ENCODE measurements at regions not wholly inside any gene's neighbourhood (a gene's known extent, or its start where the extent isn't known, plus 50 kb on each side); places are given as distances from the start of the nearest gene placed in this dataset.
"Not testable (repeated sequence)": the region's sequence is repeated elsewhere in the genome, so short reads cannot be mapped to it uniquely, and the experiment has no call there.

- DNase-seq: no peak
Observed at GRCh38 chr5:101915554-101915953, 380.5 kb downstream of the SLCO4C1 start.

- no peak for DNase-seq
Observed at GRCh38 chr5:101904736-101905135, 391.3 kb downstream of the SLCO4C1 start.

GRCh38 chr5:101897914-101898313 is 398.2 kb downstream of the SLCO4C1 start:
- DNase-seq: no peak

GRCh38 chr5:101894985-101895384 is 401.1 kb downstream of the SLCO4C1 start:
- DNase-seq: no peak

GRCh38 chr5:101878190-101878589 is 417.9 kb downstream of the SLCO4C1 start:
- DNase-seq: no peak

- DNase-seq: no peak
Observed at GRCh38 chr5:101877451-101877850, 418.6 kb downstream of the SLCO4C1 start.

GRCh38 chr5:101866473-101866872 is 429.6 kb downstream of the SLCO4C1 start:
- DNase-seq: no peak

GRCh38 chr5:101860563-101860962 is 435.5 kb downstream of the SLCO4C1 start:
- no peak for DNase-seq

- no peak for DNase-seq
Observed at GRCh38 chr5:101860145-101860544, 435.9 kb downstream of the SLCO4C1 start.

GRCh38 chr5:101846496-101846895 is 449.6 kb downstream of the SLCO4C1 start:
- DNase-seq: no peak

GRCh38 chr5:101843055-101843454 is 453.0 kb downstream of the SLCO4C1 start:
- no peak for DNase-seq

- DNase-seq: no peak
Observed at GRCh38 chr5:101838435-101838834, 457.6 kb downstream of the SLCO4C1 start.

- DNase-seq: no peak
Observed at GRCh38 chr5:101829255-101829654, 466.8 kb downstream of the SLCO4C1 start.

GRCh38 chr5:101811466-101811865 is 484.6 kb downstream of the SLCO4C1 start:
- DNase-seq: no peak

GRCh38 chr5:101806410-101806809 is 489.7 kb downstream of the SLCO4C1 start:
- no peak for DNase-seq

- no peak for DNase-seq
Observed at GRCh38 chr5:101796427-101796826, 499.7 kb downstream of the SLCO4C1 start.

- no peak for DNase-seq
Observed at GRCh38 chr5:101788797-101789196, 507.3 kb downstream of the SLCO4C1 start.

GRCh38 chr5:101785090-101785489 is 511.0 kb downstream of the SLCO4C1 start:
- DNase-seq: no peak

GRCh38 chr5:101783241-101784013 is 512.7 kb downstream of the SLCO4C1 start:
- DNase-seq: no peak

GRCh38 chr5:101782352-101783103 is 513.6 kb downstream of the SLCO4C1 start:
- no peak for DNase-seq

- DNase-seq: no peak
Observed at GRCh38 chr5:101751105-101751504, 545.0 kb downstream of the SLCO4C1 start.

GRCh38 chr5:101743000-101743399 is 553.1 kb downstream of the SLCO4C1 start:
- not testable (repeated sequence) for DNase-seq

- DNase-seq: no peak
Observed at GRCh38 chr5:101728933-101729332, 567.2 kb downstream of the SLCO4C1 start.

- DNase-seq: no peak
Observed at GRCh38 chr5:101721543-101721942, 574.5 kb downstream of the SLCO4C1 start.

Data from stimulated activated CD4-positive, alpha-beta T cell treated with anti-CD3 and anti-CD28 coated beads, Interleukin-2, amount 100 ng/mL, for 24 hours (primary cell).